ENCODE measurements at regions not wholly inside any gene's neighbourhood (a gene's known extent, or its start where the extent isn't known, plus 50 kb on each side); places are given as distances from the start of the nearest gene placed in this dataset.
A peak's percentile ranks its signal among the peaks of the same experiment; 100 is the strongest.

GRCh38 chr1:25067518-25068251, 137.6 kb upstream of the RUNX3 start:
- TF ChIP-seq CTCF (IDR thresholded peaks at IDR 0.05; ENCODE audit: insufficient read depth, low read length): no peak
- no peak for DNase-seq (ENCODE audit: low read depth)
- no peak overlapping the region for H3K4me3 ChIP-seq (ENCODE audit: low read depth, low read length)

GRCh38 chr1:25066731-25067517, 136.8 kb upstream of the RUNX3 start:
- no peak overlapping the region for H3K4me3 ChIP-seq (ENCODE audit: low read depth, low read length)
- no peak for DNase-seq (ENCODE audit: low read depth)
- TF ChIP-seq CTCF (IDR thresholded peaks at IDR 0.05; ENCODE audit: insufficient read depth, low read length): no peak

- no peak for TF ChIP-seq CTCF (IDR thresholded peaks at IDR 0.05; ENCODE audit: insufficient read depth, low read length)
- DNase-seq (ENCODE audit: low read depth): no peak
- no peak overlapping the region for H3K4me3 ChIP-seq (ENCODE audit: low read depth, low read length)
Measured at GRCh38 chr1:25066256-25066655, 136.2 kb upstream of the RUNX3 start.

- H3K4me3 ChIP-seq (ENCODE audit: low read depth, low read length): no peak overlapping the region
- peak; percentile 44 for DNase-seq (ENCODE audit: low read depth)
- TF ChIP-seq CTCF (IDR thresholded peaks at IDR 0.05; ENCODE audit: insufficient read depth, low read length): no peak
Measured at GRCh38 chr1:25065795-25066238, 135.7 kb upstream of the RUNX3 start.

GRCh38 chr1:25065321-25065721, 135.2 kb upstream of the RUNX3 start:
- H3K4me3 ChIP-seq (ENCODE audit: low read depth, low read length): no peak overlapping the region
- DNase-seq (ENCODE audit: low read depth): no peak
- no peak for TF ChIP-seq CTCF (IDR thresholded peaks at IDR 0.05; ENCODE audit: insufficient read depth, low read length)

GRCh38 chr1:25064465-25065240, 134.6 kb upstream of the RUNX3 start:
- DNase-seq (ENCODE audit: low read depth): no peak
- TF ChIP-seq CTCF (IDR thresholded peaks at IDR 0.05; ENCODE audit: insufficient read depth, low read length): no peak
- no peak overlapping the region for H3K4me3 ChIP-seq (ENCODE audit: low read depth, low read length)

Measured in fibroblast of the aortic adventitia (primary cell).